ENCODE measurements at regions not wholly inside any gene's neighbourhood (a gene's known extent, or its start where the extent isn't known, plus 50 kb on each side); places are given as distances from the start of the nearest gene placed in this dataset.
"Not testable (repeated sequence)": the region's sequence is repeated elsewhere in the genome, so short reads cannot be mapped to it uniquely, and the experiment has no call there.

- DNase-seq = no peak
These were observed 51.4 kb upstream of the RGL1 start for GRCh38 chr1:183753464-183753891.

- DNase-seq = no peak
These were observed 60.6 kb upstream of the RGL1 start for GRCh38 chr1:183744132-183744913.

- no peak for DNase-seq
These were observed 62.6 kb upstream of the RGL1 start for GRCh38 chr1:183742355-183742754.

GRCh38 chr1:183739741-183740271 is 65.1 kb upstream of the RGL1 start:
- DNase-seq = peak; percentile 74

- DNase-seq = no peak
These were observed 65.8 kb upstream of the RGL1 start for GRCh38 chr1:183739082-183739481.

GRCh38 chr1:183737916-183738315 is 67.0 kb upstream of the RGL1 start:
- DNase-seq = not testable (repeated sequence)

GRCh38 chr1:183736343-183736742 is 68.6 kb upstream of the RGL1 start:
- DNase-seq = no peak

- no peak for DNase-seq
These were observed 69.7 kb upstream of the RGL1 start for GRCh38 chr1:183735069-183735860.

GRCh38 chr1:183734543-183735036 is 70.3 kb upstream of the RGL1 start:
- peak; percentile 84 for DNase-seq

GRCh38 chr1:183733715-183734114 is 71.2 kb upstream of the RGL1 start:
- DNase-seq = peak; percentile 49

- no peak for DNase-seq
These were observed 72.6 kb upstream of the RGL1 start for GRCh38 chr1:183732236-183732880.

GRCh38 chr1:183730886-183731573 is 73.9 kb upstream of the RGL1 start:
- no peak for DNase-seq

GRCh38 chr1:183730107-183730724 is 74.7 kb upstream of the RGL1 start:
- no peak for DNase-seq

GRCh38 chr1:183726825-183727224 is 73.7 kb upstream of the APOBEC4 start:
- DNase-seq = no peak

- no peak for DNase-seq
These were observed 71.4 kb upstream of the APOBEC4 start for GRCh38 chr1:183724350-183725042.

GRCh38 chr1:183723571-183723970 is 70.5 kb upstream of the APOBEC4 start:
- DNase-seq = no peak

- DNase-seq = no peak
These were observed 67.9 kb upstream of the APOBEC4 start for GRCh38 chr1:183721041-183721440.

GRCh38 chr1:183720028-183720427 is 66.9 kb upstream of the APOBEC4 start:
- no peak for DNase-seq

GRCh38 chr1:183719289-183719688 is 66.2 kb upstream of the APOBEC4 start:
- no peak for DNase-seq

- DNase-seq = no peak
These were observed 63.2 kb upstream of the APOBEC4 start for GRCh38 chr1:183716286-183716685.
